Right atrium auricular region (tissue), 2 donors: ENCODE measurements at regions not wholly inside any gene's neighbourhood (a gene's known extent, or its start where the extent isn't known, plus 50 kb on each side); places are given as distances from the start of the nearest gene placed in this dataset.

Experiments
- DNase-seq: peaks from one replicate; pipeline ENCODE4 v3.0.0-alpha.2; 2019; ENCODE audit warnings: low spot score
- H3K27ac ChIP-seq, 2 donors: fragments of 200-600 bp; sonication (generic); 1 replicate in 1 of 2; 2 replicates in 1 of 2; pipeline ENCODE4 v1.5.1; 2016 to 2019
- H3K27me3 ChIP-seq, 2 donors: fragments of 200-600 bp; sonication (generic); one replicate each; pipeline versions ENCODE4 v1.5.1 to v1.6.0; 2017 to 2019
- H3K36me3 ChIP-seq: fragments of 200-600 bp; sonication (generic); one replicate; pipeline ENCODE4 v1.5.1; 2016
- H3K4me1 ChIP-seq, 2 donors: fragments of 200-600 bp; sonication (generic); one replicate each; pipeline versions ENCODE4 v1.5.1 to v1.6.0; 2017 to 2019
- H3K4me3 ChIP-seq, 2 donors: fragments of 200-600 bp; sonication (generic); 1 replicate in 1 of 2; 2 replicates in 1 of 2; pipeline ENCODE4 v1.5.1; 2017 to 2019; ENCODE audit warnings: mild to moderate bottlenecking in 1 of 2, moderate library complexity in 1 of 2
- H3K9me3 ChIP-seq, 2 donors: fragments of 200-600 bp; sonication (generic); one replicate each; pipeline ENCODE4 v1.5.1; 2019
- TF ChIP-seq, protein P1 (sequence below), 2 donors: fragments of 200-600 bp; sonication (generic); IDR thresholded peaks; one replicate each; pipeline ENCODE4 v1.5.1; 2019; ENCODE audit warnings: antibody characterized with exemption in 2 of 2

DNA sequence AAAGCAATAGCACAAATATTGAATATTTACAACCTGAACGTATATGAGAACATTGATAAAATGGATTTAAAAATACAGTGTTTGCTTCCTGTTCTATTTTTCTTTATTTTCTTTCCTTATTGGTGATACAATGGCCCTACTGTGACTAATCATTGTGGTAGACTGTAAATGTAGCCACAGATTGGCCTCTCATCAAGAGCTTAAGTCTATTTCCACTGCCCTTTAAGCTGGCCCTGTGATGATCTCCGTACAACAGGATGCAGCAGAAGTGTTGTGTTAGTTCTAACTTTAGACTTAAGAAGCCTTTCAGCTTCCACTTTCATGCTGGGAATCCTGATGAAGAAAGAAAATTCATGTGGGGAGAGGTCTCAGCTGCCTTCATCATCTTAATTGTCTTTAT is 285.6 kb upstream of the B3GALT2 start:
- DNase-seq, result no peak
- H3K27me3 ChIP-seq, result no peaks in the 10 kb centered on the region
- H3K27ac ChIP-seq, result no peak overlapping the region
- H3K36me3 ChIP-seq, result no peaks in the 10 kb centered on the region
- no peaks in the 10 kb centered on the region for H3K4me1 ChIP-seq
- H3K4me3 ChIP-seq, result no peak overlapping the region
- TF ChIP-seq, protein P1, sequence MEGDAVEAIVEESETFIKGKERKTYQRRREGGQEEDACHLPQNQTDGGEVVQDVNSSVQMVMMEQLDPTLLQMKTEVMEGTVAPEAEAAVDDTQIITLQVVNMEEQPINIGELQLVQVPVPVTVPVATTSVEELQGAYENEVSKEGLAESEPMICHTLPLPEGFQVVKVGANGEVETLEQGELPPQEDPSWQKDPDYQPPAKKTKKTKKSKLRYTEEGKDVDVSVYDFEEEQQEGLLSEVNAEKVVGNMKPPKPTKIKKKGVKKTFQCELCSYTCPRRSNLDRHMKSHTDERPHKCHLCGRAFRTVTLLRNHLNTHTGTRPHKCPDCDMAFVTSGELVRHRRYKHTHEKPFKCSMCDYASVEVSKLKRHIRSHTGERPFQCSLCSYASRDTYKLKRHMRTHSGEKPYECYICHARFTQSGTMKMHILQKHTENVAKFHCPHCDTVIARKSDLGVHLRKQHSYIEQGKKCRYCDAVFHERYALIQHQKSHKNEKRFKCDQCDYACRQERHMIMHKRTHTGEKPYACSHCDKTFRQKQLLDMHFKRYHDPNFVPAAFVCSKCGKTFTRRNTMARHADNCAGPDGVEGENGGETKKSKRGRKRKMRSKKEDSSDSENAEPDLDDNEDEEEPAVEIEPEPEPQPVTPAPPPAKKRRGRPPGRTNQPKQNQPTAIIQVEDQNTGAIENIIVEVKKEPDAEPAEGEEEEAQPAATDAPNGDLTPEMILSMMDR (IDR thresholded peaks at IDR 0.05), result no peak
- no peaks in the 10 kb centered on the region for H3K9me3 ChIP-seq

- Histone ChIP-seq H3K9me3 (no peaks in the 10 kb centered on the region), H3K27me3 (no peaks in the 10 kb centered on the region), H3K36me3 (no peaks in the 10 kb centered on the region), H3K4me3 (no peak overlapping the region), H3K4me1 (no peaks in the 10 kb centered on the region), H3K27ac (no peak overlapping the region)
- DNase-seq, result no peak
- TF ChIP-seq, protein P1 (IDR thresholded peaks at IDR 0.05), result no peak
These were observed 277.0 kb upstream of the B3GALT2 start for GRCh38 chr1:193463326-193463932.

GRCh38 chr1:193462629-193463320 is 276.4 kb upstream of the B3GALT2 start:
- DNase-seq, result no peak
- Histone ChIP-seq H3K4me3 (no peak overlapping the region), H3K9me3 (no peaks in the 10 kb centered on the region), H3K4me1 (no peaks in the 10 kb centered on the region), H3K27ac (no peak overlapping the region), H3K36me3 (no peaks in the 10 kb centered on the region), H3K27me3 (no peaks in the 10 kb centered on the region)
- TF ChIP-seq, protein P1 (IDR thresholded peaks at IDR 0.05), result no peak

DNA sequence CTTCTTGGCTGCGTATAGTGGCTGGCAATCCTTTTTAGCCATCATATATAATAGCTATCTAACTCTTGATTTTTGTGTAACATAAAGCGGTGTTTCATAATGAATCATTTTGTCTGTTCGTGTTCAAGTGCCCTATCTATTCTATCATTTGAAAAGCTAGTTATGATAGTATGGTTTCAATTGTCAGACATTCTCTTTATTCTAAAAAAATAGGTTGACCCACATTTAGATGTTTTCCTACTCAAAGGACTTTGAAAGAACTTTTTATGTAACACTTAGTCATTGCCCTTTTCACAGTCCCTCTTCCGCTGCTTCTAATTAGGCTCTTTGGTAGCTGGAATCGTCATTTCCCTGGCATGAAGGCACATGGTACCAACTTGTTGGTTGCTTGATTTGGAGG is 272.2 kb upstream of the B3GALT2 start:
- TF ChIP-seq, protein P1 (IDR thresholded peaks at IDR 0.05), result no peak
- H3K4me3 ChIP-seq, result no peak overlapping the region
- no peaks in the 10 kb centered on the region for H3K4me1 ChIP-seq
- no peaks in the 10 kb centered on the region for H3K9me3 ChIP-seq
- DNase-seq, result no peak
- no peaks in the 10 kb centered on the region for H3K27me3 ChIP-seq
- no peaks in the 10 kb centered on the region for H3K36me3 ChIP-seq
- H3K27ac ChIP-seq, result no peak overlapping the region

- no peak for DNase-seq
- Histone ChIP-seq H3K4me3 (no peak overlapping the region), H3K36me3 (no peaks in the 10 kb centered on the region), H3K27ac (no peak overlapping the region), H3K4me1 (no peaks in the 10 kb centered on the region), H3K27me3 (no peaks in the 10 kb centered on the region), H3K9me3 (no peaks in the 10 kb centered on the region)
- TF ChIP-seq, protein P1 (IDR thresholded peaks at IDR 0.05), result no peak
These were observed 271.3 kb upstream of the B3GALT2 start for GRCh38 chr1:193457676-193458075.
